Activated CD4-positive, alpha-beta T cell treated with anti-CD3 and anti-CD28 coated beads for 36 hours (primary cell): ENCODE measurements at regions not wholly inside any gene's neighbourhood (a gene's known extent, or its start where the extent isn't known, plus 50 kb on each side); places are given as distances from the start of the nearest gene placed in this dataset.
"Not testable (repeated sequence)": the region's sequence is repeated elsewhere in the genome, so short reads cannot be mapped to it uniquely, and the experiment has no call there.

Experiments used
- ATAC-seq: fragments of 200-7000 bp; cut with Tn5 transposase; one replicate; pipeline ENCODE4 v1.10.0; 2021; ENCODE audit warnings: mild to moderate bottlenecking, moderate library complexity
- CTCF ChIA-PET: fragments of 350-600 bp; sonication (Branson Sonifier 250); formaldehyde crosslinking; loops from one replicate; lab custom pipeline; 2021; ENCODE audit warnings: antibody characterized with exemption; lab: Charles Lee
- POLR2A ChIA-PET: fragments of 350-600 bp; sonication (Branson Sonifier 250); formaldehyde crosslinking; loops from one replicate; lab custom pipeline; 2021; ENCODE audit warnings: antibody characterized with exemption, inconsistent platforms; lab: Charles Lee
- DNase-seq: peaks from one replicate; pipeline ENCODE4 v3.0.0-alpha.2; 2020
- H3K27ac Mint-ChIP-seq: one replicate; pipeline ENCODE4 v1.8.0; 2021; ENCODE audit warnings: mixed read lengths
- H3K27me3 Mint-ChIP-seq: one replicate; pipeline ENCODE4 v1.8.0; 2021; ENCODE audit warnings: mixed read lengths
- H3K36me3 Mint-ChIP-seq: one replicate; pipeline ENCODE4 v1.8.0; 2021; ENCODE audit warnings: low read depth, mixed read lengths
- H3K4me1 Mint-ChIP-seq: one replicate; pipeline ENCODE4 v1.8.0; 2021; ENCODE audit warnings: mixed read lengths
- H3K4me3 Mint-ChIP-seq: one replicate; pipeline ENCODE4 v1.8.0; 2021; ENCODE audit warnings: mild to moderate bottlenecking, moderate library complexity, mixed read lengths
- H3K9me3 Mint-ChIP-seq: one replicate; pipeline ENCODE4 v1.8.0; 2021; ENCODE audit warnings: low read depth, mixed read lengths
- intact Hi-C, 2 experiments: fragments of 100-400 bp; cut with DNase I in 1 of 2; cut with micrococcal nuclease in 1 of 2; formaldehyde crosslinking; loops; one replicate each; pipeline versions ENCODE4 v1.14.2 to v1.15.1; 2022 to 2024; cut with DNase I, micrococcal nuclease

- Mint-ChIP-seq H3K27me3 (peaks cover 2% of the 10 kb centered on the region), H3K27ac (no peak overlapping the region), H3K4me3 (no peak overlapping the region), H3K36me3 (no peaks in the 10 kb centered on the region), H3K9me3 (no peaks in the 10 kb centered on the region), H3K4me1 (no peaks in the 10 kb centered on the region)
- ATAC-seq: no peak
- no peak for DNase-seq
- intact Hi-C loops: no loop called here
- CTCF ChIA-PET: no interaction called here
- POLR2A ChIA-PET: no interaction called here
These were observed 112.4 kb upstream of the CDH5 start for GRCh38 chr16:66254106-66254505.

- ChIA-PET POLR2A (no interaction called here), CTCF (no interaction called here)
- Mint-ChIP-seq H3K4me3 (no peak overlapping the region), H3K4me1 (no peaks in the 10 kb centered on the region), H3K27ac (no peak overlapping the region), H3K36me3 (no peaks in the 10 kb centered on the region), H3K27me3 (peaks cover 2% of the 10 kb centered on the region), H3K9me3 (no peaks in the 10 kb centered on the region)
- DNase-seq (no peak), ATAC-seq (no peak)
- intact Hi-C loops: no loop called here
These were observed 114.9 kb upstream of the CDH5 start for GRCh38 chr16:66251476-66252160.

- Mint-ChIP-seq H3K4me3 (no peak overlapping the region), H3K27me3 (peaks cover 2% of the 10 kb centered on the region), H3K36me3 (no peaks in the 10 kb centered on the region), H3K27ac (no peak overlapping the region), H3K9me3 (no peaks in the 10 kb centered on the region), H3K4me1 (no peaks in the 10 kb centered on the region)
- no peak for ATAC-seq
- ChIA-PET CTCF (no interaction called here), POLR2A (no interaction called here)
- intact Hi-C loops: no loop called here
- DNase-seq: no peak
These were observed 115.6 kb upstream of the CDH5 start for GRCh38 chr16:66250686-66251431.

GRCh38 chr16:66247516-66248481, 118.7 kb upstream of the CDH5 start:
- Mint-ChIP-seq H3K4me1 (no peaks in the 10 kb centered on the region), H3K4me3 (no peak overlapping the region), H3K27me3 (peaks cover 7% of the 10 kb centered on the region), H3K9me3 (no peaks in the 10 kb centered on the region), H3K27ac (no peak overlapping the region), H3K36me3 (no peaks in the 10 kb centered on the region)
- ChIA-PET POLR2A (no interaction called here), CTCF (interaction anchor here (0.6 to 0.7 kb wide), 2 partner anchors 20 to 1344 kb away, joined by 3 read pairs; no protein-coding TSS in a partner anchor)
- ATAC-seq (no peak), DNase-seq (no peak)
- intact Hi-C loops: no loop called here

GRCh38 chr16:66245868-66246267, 120.6 kb upstream of the CDH5 start:
- Mint-ChIP-seq H3K4me3 (no peak overlapping the region), H3K27ac (no peak overlapping the region), H3K9me3 (no peaks in the 10 kb centered on the region), H3K4me1 (no peaks in the 10 kb centered on the region), H3K36me3 (no peaks in the 10 kb centered on the region), H3K27me3 (peaks cover 7% of the 10 kb centered on the region)
- CTCF ChIA-PET: interaction anchor here (0.9 kb wide), 1 partner anchor 21 kb away, joined by 4 read pairs; no protein-coding TSS in a partner anchor
- intact Hi-C loops: no loop called here
- POLR2A ChIA-PET: no interaction called here
- no peak for ATAC-seq
- DNase-seq: no peak

GRCh38 chr16:66245072-66245471, 121.4 kb upstream of the CDH5 start:
- Mint-ChIP-seq H3K9me3 (no peaks in the 10 kb centered on the region), H3K4me3 (no peak overlapping the region), H3K27ac (no peak overlapping the region), H3K4me1 (no peaks in the 10 kb centered on the region), H3K27me3 (peaks cover 7% of the 10 kb centered on the region), H3K36me3 (no peaks in the 10 kb centered on the region)
- ChIA-PET CTCF (no interaction called here), POLR2A (no interaction called here)
- intact Hi-C loops: no loop called here
- no peak for DNase-seq
- no peak for ATAC-seq

DNA sequence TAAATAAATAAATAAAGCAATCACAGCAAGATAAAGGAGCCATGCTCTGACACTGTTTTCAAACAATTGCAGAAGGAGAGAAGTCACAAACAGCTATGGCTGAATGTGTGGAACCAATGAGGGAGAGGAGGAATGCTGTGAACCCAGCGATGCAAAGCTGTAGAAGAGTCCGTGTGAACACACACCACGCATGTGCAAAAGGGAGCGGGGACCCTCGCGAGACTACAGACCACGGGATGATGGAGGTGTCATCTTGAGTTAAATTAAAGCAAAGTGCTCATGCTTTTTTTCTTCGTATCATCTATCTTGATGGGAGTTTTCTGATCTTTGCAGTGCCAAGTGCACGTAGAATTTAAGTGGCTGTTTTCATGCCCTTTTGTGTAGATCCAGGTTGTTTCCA, 123.8 kb upstream of the CDH5 start:
- H3K27ac Mint-ChIP-seq: no peak overlapping the region
- CTCF ChIA-PET: interaction anchor here (0.7 kb wide), 1 partner anchor 617 kb away, joined by 3 read pairs; no protein-coding TSS in a partner anchor
- intact Hi-C loops: no loop called here

DNA sequence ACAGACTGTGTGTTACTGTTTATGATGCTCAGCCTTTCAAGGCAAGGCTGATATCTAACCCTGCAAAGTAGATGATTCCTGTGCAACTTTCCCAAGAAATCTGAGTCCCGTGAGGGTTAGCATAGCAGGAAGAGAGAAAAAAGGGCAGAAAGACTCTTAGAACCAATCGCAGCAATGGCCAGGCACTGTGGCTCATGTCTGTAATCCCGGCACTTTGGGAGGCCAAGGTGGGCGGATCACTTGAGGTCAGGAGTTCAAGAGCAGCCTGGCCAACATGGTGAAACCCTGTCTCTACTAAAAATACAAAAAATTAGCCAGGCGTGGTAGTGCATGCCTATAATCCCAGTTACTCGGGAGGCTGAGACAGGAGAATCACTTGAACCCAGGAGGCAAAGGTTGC, 124.3 kb upstream of the CDH5 start:
- H3K4me3 Mint-ChIP-seq, H3K9me3 Mint-ChIP-seq, CTCF ChIA-PET, intact Hi-C loops, H3K4me1 Mint-ChIP-seq, DNase-seq, POLR2A ChIA-PET, H3K27me3 Mint-ChIP-seq, H3K27ac Mint-ChIP-seq, ATAC-seq, H3K36me3 Mint-ChIP-seq: not testable (repeated sequence)

More for the DNA sequence above, 123.8 kb upstream of the CDH5 start:
- no peak for ATAC-seq
- H3K36me3 Mint-ChIP-seq: no peaks in the 10 kb centered on the region
- DNase-seq: no peak
- H3K27me3 Mint-ChIP-seq: peaks cover 8% of the 10 kb centered on the region
- no peak overlapping the region for H3K4me3 Mint-ChIP-seq
- POLR2A ChIA-PET: no interaction called here
- H3K9me3 Mint-ChIP-seq: no peaks in the 10 kb centered on the region
- H3K4me1 Mint-ChIP-seq: no peaks in the 10 kb centered on the region

DNA sequence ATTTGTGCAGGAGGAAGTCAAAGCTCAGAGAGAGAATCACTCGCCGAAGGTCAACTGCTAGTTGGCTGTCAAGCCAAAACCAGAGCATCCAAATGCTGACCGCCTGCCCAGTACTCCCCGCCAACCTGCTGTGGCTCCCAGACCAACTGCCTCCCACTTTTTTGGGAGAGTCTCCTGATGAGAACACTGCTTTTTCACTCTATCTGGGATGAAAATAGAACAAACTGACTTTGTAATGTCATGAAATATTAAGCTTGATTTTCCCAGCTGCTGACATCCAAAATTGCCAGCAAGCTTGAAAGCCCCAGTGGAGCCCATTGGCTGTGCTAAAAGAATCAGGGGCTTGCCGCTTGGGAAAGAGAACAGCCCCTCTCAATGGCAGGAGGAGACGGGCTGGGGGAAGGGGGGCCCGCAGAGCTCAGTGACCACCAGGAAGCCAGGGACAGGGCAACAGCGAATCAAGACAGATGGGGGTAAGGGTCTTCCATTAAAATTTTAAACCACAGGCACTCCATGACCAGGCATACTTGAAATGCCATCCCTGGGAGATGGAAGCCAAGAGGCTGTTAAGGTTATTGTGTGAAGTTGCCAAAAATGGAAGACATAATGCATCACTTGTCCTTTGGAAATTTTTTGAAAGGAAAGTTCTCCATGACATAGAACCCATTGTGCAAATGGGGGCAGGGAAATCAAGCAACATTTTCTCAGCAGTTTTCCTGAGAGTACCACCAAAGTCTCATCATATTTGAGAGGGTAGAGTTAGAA, 125.7 kb upstream of the CDH5 start:
- ChIA-PET CTCF (interaction anchor here (1.1 kb wide), 1 partner anchor 28 kb away, joined by 3 read pairs; no protein-coding TSS in a partner anchor), POLR2A (no interaction called here)
- DNase-seq (no peak), ATAC-seq (no peak)
- peaks cover 8% of the 10 kb centered on the region for H3K27me3 Mint-ChIP-seq
- H3K27ac Mint-ChIP-seq: no peak overlapping the region
- H3K9me3 Mint-ChIP-seq: no peaks in the 10 kb centered on the region
- H3K4me1 Mint-ChIP-seq: no peaks in the 10 kb centered on the region
- no peak overlapping the region for H3K4me3 Mint-ChIP-seq
- H3K36me3 Mint-ChIP-seq: no peaks in the 10 kb centered on the region
- intact Hi-C loops: no loop called here

DNA sequence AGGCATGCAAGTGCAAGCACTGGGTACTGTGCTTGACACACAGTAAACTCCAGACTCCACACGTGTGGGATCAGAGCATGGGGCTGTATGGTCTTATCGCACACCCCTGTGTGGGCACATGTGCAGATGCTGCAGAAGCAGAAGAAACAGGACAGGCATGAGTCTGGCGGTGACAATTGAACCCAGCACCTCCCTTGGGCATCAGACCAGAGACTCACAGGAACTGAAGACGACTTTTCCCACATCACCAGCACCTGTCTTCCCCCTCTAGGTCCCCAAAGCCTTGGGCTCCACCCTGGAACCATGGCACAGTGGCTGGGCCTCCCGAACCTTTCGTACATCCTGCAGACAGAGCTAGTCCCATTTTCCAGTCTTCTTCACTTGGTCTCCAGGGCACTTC, 126.4 kb upstream of the CDH5 start:
- intact Hi-C loops: no loop called here
- ChIA-PET POLR2A (no interaction called here), CTCF (interaction anchor here (1.1 kb wide), 1 partner anchor 29 kb away, joined by 3 read pairs; no protein-coding TSS in a partner anchor)
- Mint-ChIP-seq H3K9me3 (no peaks in the 10 kb centered on the region), H3K27ac (no peak overlapping the region), H3K4me1 (no peaks in the 10 kb centered on the region), H3K4me3 (no peak overlapping the region), H3K36me3 (no peaks in the 10 kb centered on the region), H3K27me3 (peaks cover 8% of the 10 kb centered on the region)
- ATAC-seq (no peak), DNase-seq (no peak)

- intact Hi-C loops: no loop called here
- H3K4me1 Mint-ChIP-seq: no peaks in the 10 kb centered on the region
These were observed 127.8 kb upstream of the CDH5 start for GRCh38 chr16:66238696-66239095.

More at GRCh38 chr16:66238696-66239095, 127.8 kb upstream of the CDH5 start:
- CTCF ChIA-PET: no interaction called here
- Mint-ChIP-seq H3K4me3 (no peak overlapping the region), H3K36me3 (no peaks in the 10 kb centered on the region), H3K9me3 (no peaks in the 10 kb centered on the region), H3K27ac (no peak overlapping the region), H3K27me3 (peaks cover 5% of the 10 kb centered on the region)
- no peak for ATAC-seq
- POLR2A ChIA-PET: no interaction called here
- no peak for DNase-seq
